ENCODE measurements at regions not wholly inside any gene's neighbourhood (a gene's known extent, or its start where the extent isn't known, plus 50 kb on each side); places are given as distances from the start of the nearest gene placed in this dataset.
"Not testable (repeated sequence)": the region's sequence is repeated elsewhere in the genome, so short reads cannot be mapped to it uniquely, and the experiment has no call there.

- H3K4me3 ChIP-seq (ENCODE audit: low read depth, low read length) = no peak overlapping the region
- TF ChIP-seq CTCF (IDR thresholded peaks at IDR 0.05; ENCODE audit: low read depth, low read length, missing control alignments) = no peak
- DNase-seq (ENCODE audit: low read depth) = no peak
Observed at GRCh38 chr6:76166297-76166696, 93.8 kb upstream of the IMPG1 start.

GRCh38 chr6:76165471-76166221 lies 93.2 kb upstream of the IMPG1 start:
- H3K4me3 ChIP-seq (ENCODE audit: low read depth, low read length) = no peak overlapping the region
- no peak for DNase-seq (ENCODE audit: low read depth)
- TF ChIP-seq CTCF (IDR thresholded peaks at IDR 0.05; ENCODE audit: low read depth, low read length, missing control alignments) = no peak

- TF ChIP-seq CTCF (IDR thresholded peaks at IDR 0.05; ENCODE audit: low read depth, low read length, missing control alignments) = no peak
- no peak for DNase-seq (ENCODE audit: low read depth)
- no peak overlapping the region for H3K4me3 ChIP-seq (ENCODE audit: low read depth, low read length)
Observed at GRCh38 chr6:76162811-76163210, 90.3 kb upstream of the IMPG1 start.

GRCh38 chr6:76157800-76158199 lies 85.3 kb upstream of the IMPG1 start:
- DNase-seq (ENCODE audit: low read depth) = not testable (repeated sequence)

GRCh38 chr6:76135481-76135880 lies 63.0 kb upstream of the IMPG1 start:
- no peak for DNase-seq (ENCODE audit: low read depth)
- no peak overlapping the region for H3K4me3 ChIP-seq (ENCODE audit: low read depth, low read length)
- TF ChIP-seq CTCF (IDR thresholded peaks at IDR 0.05; ENCODE audit: low read depth, low read length, missing control alignments) = no peak

More at GRCh38 chr6:76157800-76158199, 85.3 kb upstream of the IMPG1 start:
- not testable (repeated sequence) for H3K4me3 ChIP-seq (ENCODE audit: low read depth, low read length)

- no peak overlapping the region for H3K4me3 ChIP-seq (ENCODE audit: low read depth, low read length)
- TF ChIP-seq CTCF (IDR thresholded peaks at IDR 0.05; ENCODE audit: low read depth, low read length, missing control alignments) = no peak
Observed at GRCh38 chr6:76134651-76135050, 62.2 kb upstream of the IMPG1 start.

GRCh38 chr6:76124018-76124417 lies 51.6 kb upstream of the IMPG1 start:
- no peak for TF ChIP-seq CTCF (IDR thresholded peaks at IDR 0.05; ENCODE audit: low read depth, low read length, missing control alignments)
- H3K4me3 ChIP-seq (ENCODE audit: low read depth, low read length) = no peak overlapping the region
- DNase-seq (ENCODE audit: low read depth) = no peak

More at GRCh38 chr6:76134651-76135050, 62.2 kb upstream of the IMPG1 start:
- DNase-seq (ENCODE audit: low read depth) = no peak

Measured in GM12864 (cell line).